GM12878 (cell line): ENCODE measurements at regions not wholly inside any gene's neighbourhood (a gene's known extent, or its start where the extent isn't known, plus 50 kb on each side); places are given as distances from the start of the nearest gene placed in this dataset.
"Not testable (repeated sequence)": the region's sequence is repeated elsewhere in the genome, so short reads cannot be mapped to it uniquely, and the experiment has no call there.

Experiments used
- ATAC-seq: fragments of 200-7000 bp; cut with Tn5 transposase; 3 replicates; pipeline ENCODE4 v1.9.1; 2020; ENCODE audit warnings: mild to moderate bottlenecking, moderate library complexity
- BruUV-seq: library from RNA; stranded (reverse); fragments of 400-500 nt; replicated peaks from 2 replicates; lab custom pipeline; 2021; lab: Mats Ljungman, UMichigan
- CTCF ChIA-PET: fragments of 300-600 bp; sonication (Branson Sonifier 250); formaldehyde crosslinking; extraction: SDS; loops from one replicate; lab custom pipeline; 2021; ENCODE audit warnings: inconsistent platforms; lab: Yijun Ruan, JAX
- POLR2A ChIA-PET: fragments of 350-600 bp; formaldehyde crosslinking; extraction: SDS; loops from one replicate; lab custom pipeline; 2021; ENCODE audit warnings: inconsistent platforms; lab: Charles Lee
- RAD21 ChIA-PET: fragments of 300-600 bp; sonication (Branson Sonifier 250); formaldehyde crosslinking; loops from one replicate; lab custom pipeline; 2023; ENCODE audit warnings: antibody characterized with exemption; ENCODE audit not compliant: unreplicated experiment; lab: Charles Lee
- SMC1A ChIA-PET: fragments of 300-600 bp; sonication (Branson Sonifier 250); formaldehyde crosslinking; loops from one replicate; lab custom pipeline; 2023; ENCODE audit not compliant: unreplicated experiment, uncharacterized antibody; lab: Charles Lee
- DNase-seq: peaks from one replicate; pipeline ENCODE4 v3.0.0-alpha.2; 2011; ENCODE audit warnings: low read depth, low spot score
- FAIRE-seq: peaks from 3 replicates; lab custom pipeline; 2011; peaks lifted over from hg19 to GRCh38; lab: Jason Lieb, UNC
- H2AFZ ChIP-seq: 2 replicates; pipeline ENCODE4 v1.6.0; 2011; ENCODE audit warnings: low read depth, low read length, control low read depth; ENCODE audit not compliant: control insufficient read depth
- H3K27ac ChIP-seq: 2 replicates; pipeline ENCODE4 v1.5.1; 2011; ENCODE audit warnings: control low read depth; ENCODE audit not compliant: control insufficient read depth, insufficient read depth
- H3K27me3 ChIP-seq, 2 experiments: replicated peaks in 1 of 2; 2 replicates each; pipeline versions ENCODE4 v1.6.0 to v1.6.1; 2011; ENCODE audit warnings: low read length in 1 of 2; ENCODE audit not compliant: control insufficient read depth in 2 of 2, insufficient read depth in 2 of 2
- H3K36me3 ChIP-seq, 2 experiments: 2 replicates each; pipeline ENCODE4 v1.5.1; 2011; ENCODE audit warnings: low read length in 1 of 2; ENCODE audit not compliant: control insufficient read depth in 2 of 2, insufficient read depth in 2 of 2
- H3K4me1 ChIP-seq: 2 replicates; pipeline ENCODE4 v1.6.1; 2011; ENCODE audit warnings: mild to moderate bottlenecking, low read length, moderate library complexity, mixed read lengths; ENCODE audit not compliant: control insufficient read depth, insufficient read depth
- H3K4me2 ChIP-seq: 2 replicates; pipeline ENCODE4 v1.6.0; 2011; ENCODE audit warnings: control low read depth; ENCODE audit not compliant: control insufficient read depth, insufficient read depth
- H3K4me3 ChIP-seq: fragments of 200-600 bp; sonication (generic); 2 replicates; pipeline ENCODE4 v1.5.1; 2016
- H3K79me2 ChIP-seq: 2 replicates; pipeline ENCODE4 v1.6.0; 2011; ENCODE audit warnings: low read length; ENCODE audit not compliant: control insufficient read depth, insufficient read depth
- H3K9ac ChIP-seq: 2 replicates; pipeline ENCODE4 v1.8.0; 2011; ENCODE audit warnings: low read length, control low read depth, mixed read lengths; ENCODE audit not compliant: control insufficient read depth, insufficient read depth
- H3K9me3 ChIP-seq: replicated peaks from 3 replicates; pipeline ENCODE4 v1.5.1; 2011; ENCODE audit warnings: mild to moderate bottlenecking, low read length; ENCODE audit not compliant: control insufficient read depth, insufficient read depth
- H4K20me1 ChIP-seq: 2 replicates; pipeline ENCODE4 v1.6.0; 2011; ENCODE audit not compliant: control insufficient read depth, insufficient read depth
- EZH2 ChIP-seq: IDR thresholded peaks from 2 replicates; pipeline ENCODE4 v1.6.1; 2012; ENCODE audit warnings: low read depth, mild to moderate bottlenecking, control low read depth, inconsistent platforms, low read length, borderline replicate concordance; ENCODE audit not compliant: control insufficient read depth
- IRF4 ChIP-seq: IDR thresholded peaks from 2 replicates; pipeline ENCODE4 v1.6.1; 2011; ENCODE audit warnings: low read depth, low read length
- MEF2A ChIP-seq: IDR thresholded peaks from 2 replicates; pipeline ENCODE4 v1.6.1; 2011; ENCODE audit warnings: low read depth, mild to moderate bottlenecking, low read length, moderate library complexity; ENCODE audit not compliant: insufficient read depth
- NFXL1 ChIP-seq: fragments of 450-650 bp; IDR thresholded peaks from 2 replicates; pipeline ENCODE4 v1.6.1; 2017; ENCODE audit warnings: antibody characterized with exemption, mild to moderate bottlenecking, borderline replicate concordance
- WGBS: methylation state at CpG from one replicate; pipeline ENCODE4 v1.1.6; 2016; ENCODE audit warnings: low lambda C conversion rate; ENCODE audit not compliant: insufficient replicate concordance, insufficient coverage; ENCODE audit errors: missing lambda C conversion rate; 5-methylcytosine and 5-hydroxymethylcytosine counted together
- in situ Hi-C: fragments of 300-500 bp; cut with MboI; formaldehyde crosslinking; loops from 9 replicates; pipeline ENCODE4 v1.14.3; 2018; ENCODE audit warnings: mixed read lengths
- intact Hi-C: fragments of 100-400 bp; cut with micrococcal nuclease; formaldehyde crosslinking; loops from one replicate; pipeline ENCODE4 v1.14.2; 2022; ENCODE audit not compliant: unreplicated experiment

DNA sequence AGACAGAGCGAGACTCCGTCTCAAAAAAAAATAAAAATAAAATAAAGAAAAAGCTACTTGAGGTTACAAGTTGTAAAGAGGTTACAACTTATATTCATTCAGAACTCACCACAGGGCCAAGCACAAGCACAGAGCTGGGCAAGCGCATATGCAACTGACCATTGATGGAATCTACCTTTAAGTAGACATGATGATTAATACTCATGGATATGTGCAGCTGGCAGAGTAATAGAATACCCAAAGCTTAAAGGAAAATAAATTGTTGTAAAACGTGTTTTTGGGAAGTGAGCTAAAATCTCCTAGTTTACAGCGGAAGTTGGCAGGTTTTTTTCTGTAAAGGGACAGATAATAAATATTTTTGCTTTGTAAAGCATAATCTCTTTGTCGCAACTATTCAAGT is 111.6 kb downstream of the TMEM168 start:
- no TSS peak for BruUV-seq
- intact Hi-C loops: no loop called here
- H3K27ac ChIP-seq: no peak overlapping the region
- no peak overlapping the region for H2AFZ ChIP-seq
- CTCF ChIA-PET: interaction anchor here (1.1 kb wide), 1 partner anchor 43 kb away, joined by 3 read pairs; no protein-coding TSS in a partner anchor
- H3K27me3 ChIP-seq: no peaks in the 10 kb centered on the region
- DNase-seq: no peak
- SMC1A ChIA-PET: interaction anchor here (1.3 kb wide), 2 partner anchors 14 to 79 kb away, joined by 3 read pairs; no protein-coding TSS in a partner anchor
- WGBS: 69% methylated on average over 6 of the region's 6 CpGs
- TF ChIP-seq NFXL1 (no peak), EZH2 (no peak), MEF2A (no peak), IRF4 (no peak)
- TF ChIP-seq, all 136 proteins: peak for 0
- FAIRE-seq (no peak), ATAC-seq (no peak)
- ChIA-PET POLR2A (interaction anchor here (0.6 kb wide), 1 partner anchor 21 kb away, joined by 4 read pairs; no protein-coding TSS in a partner anchor), RAD21 (no interaction called here)
- no peaks in the 10 kb centered on the region for H3K9me3 ChIP-seq
- H3K79me2 ChIP-seq: no peaks in the 10 kb centered on the region
- H3K4me1 ChIP-seq: no peaks in the 10 kb centered on the region
- H3K4me2 ChIP-seq: no peak overlapping the region
- no peaks in the 10 kb centered on the region for H3K36me3 ChIP-seq
- H3K4me3 ChIP-seq: no peak overlapping the region
- H4K20me1 ChIP-seq: no peaks in the 10 kb centered on the region
- in situ Hi-C loops: no loop called here
- no peak overlapping the region for H3K9ac ChIP-seq

DNA sequence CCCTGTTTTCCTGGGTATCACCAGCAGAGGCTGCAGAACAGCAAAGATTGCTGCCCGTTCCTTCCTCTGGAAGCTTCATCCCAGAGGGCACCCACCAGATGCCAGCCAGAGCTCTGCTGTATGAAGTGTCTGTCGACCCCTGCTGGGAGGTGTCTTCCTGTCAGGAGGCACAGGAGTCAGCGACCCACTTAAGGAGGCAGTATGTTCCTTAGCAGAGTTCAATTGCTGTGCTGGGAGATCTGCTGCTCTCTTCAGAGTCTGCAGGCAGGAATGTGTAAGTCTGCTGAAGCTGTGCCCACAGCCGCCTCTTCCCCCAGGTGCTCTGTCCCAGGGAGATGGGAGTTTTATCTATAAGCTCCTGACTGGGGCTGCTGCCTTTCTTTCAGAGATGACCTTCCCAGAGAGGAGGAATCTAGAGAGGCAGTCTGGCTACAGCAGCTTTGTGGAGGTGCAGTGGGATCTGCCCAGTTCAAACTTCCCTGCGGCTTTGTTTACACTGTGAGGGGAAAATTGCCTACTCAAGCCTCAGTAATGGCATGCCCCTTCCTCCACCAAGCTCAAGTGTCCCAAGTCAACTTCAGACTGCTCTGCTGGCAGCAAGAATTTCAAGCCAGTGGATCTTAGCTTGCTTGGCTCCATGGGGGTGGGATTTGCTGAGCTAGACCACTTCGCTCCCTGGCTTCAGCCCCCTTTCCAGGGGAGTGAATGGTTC is 100.6 kb downstream of the TMEM168 start:
- POLR2A ChIA-PET, H3K4me2 ChIP-seq, BruUV-seq, H3K36me3 ChIP-seq, RAD21 ChIA-PET, H3K9ac ChIP-seq, H3K9me3 ChIP-seq, H3K4me3 ChIP-seq, H3K4me1 ChIP-seq, H2AFZ ChIP-seq, H3K27me3 ChIP-seq, in situ Hi-C loops, SMC1A ChIA-PET, intact Hi-C loops, H4K20me1 ChIP-seq, DNase-seq, CTCF ChIA-PET, ATAC-seq, FAIRE-seq, H3K27ac ChIP-seq, H3K79me2 ChIP-seq: not testable (repeated sequence)
- 17% methylated on average over 6 of the region's 6 CpGs for WGBS
